CD14-positive monocyte (primary cell): ENCODE measurements at regions not wholly inside any gene's neighbourhood (a gene's known extent, or its start where the extent isn't known, plus 50 kb on each side); places are given as distances from the start of the nearest gene placed in this dataset.

ENCODE experiments used
- DNase-seq, 3 donors: peaks; one replicate each; pipeline ENCODE4 v3.0.0-alpha.2; 2011 to 2022
- H2AFZ ChIP-seq: 2 replicates; pipeline ENCODE4 v1.6.0; 2012; ENCODE audit warnings: mild to moderate bottlenecking, low read depth, low read length, inconsistent platforms; ENCODE audit not compliant: insufficient read depth, poor library complexity, severe bottlenecking
- H3K27ac ChIP-seq, 2 donors: 1 replicate in 1 of 2; 2 replicates in 1 of 2; pipeline ENCODE4 v1.5.1; 2012 to 2013; ENCODE audit warnings: low read length in 2 of 2, control low read depth in 1 of 2, inconsistent platforms in 1 of 2, low read depth in 1 of 2, mild to moderate bottlenecking in 1 of 2
- H3K27me3 ChIP-seq, 2 donors: one replicate each; pipeline versions ENCODE4 v1.6.0 to v1.6.1; 2011 to 2013; ENCODE audit warnings: low read length in 2 of 2; ENCODE audit not compliant: control insufficient read depth in 2 of 2, insufficient read depth in 2 of 2
- H3K36me3 ChIP-seq, 2 donors: replicated peaks in 1 of 2; 1 replicate in 1 of 2; 2 replicates in 1 of 2; pipeline versions ENCODE4 v1.5.1 to v1.6.1; 2012 to 2013; ENCODE audit warnings: low read length in 2 of 2, control low read depth in 1 of 2, inconsistent platforms in 1 of 2, mild to moderate bottlenecking in 1 of 2; ENCODE audit not compliant: insufficient read depth in 2 of 2, control insufficient read depth in 1 of 2
- H3K4me1 ChIP-seq, 2 donors: 1 replicate in 1 of 2; 2 replicates in 1 of 2; pipeline versions ENCODE4 v1.5.1 to v1.6.1; 2012 to 2013; ENCODE audit warnings: low read length in 2 of 2, control low read depth in 1 of 2, inconsistent platforms in 1 of 2, mild to moderate bottlenecking in 1 of 2, moderate library complexity in 1 of 2; ENCODE audit not compliant: insufficient read depth in 2 of 2, control insufficient read depth in 1 of 2
- H3K4me2 ChIP-seq: replicated peaks from 2 replicates; pipeline ENCODE3; 2012; ENCODE audit warnings: low read length, moderate library complexity, mild to moderate bottlenecking; ENCODE audit not compliant: poor library complexity, severe bottlenecking; ENCODE audit errors: extremely low read depth
- H3K4me3 ChIP-seq, 3 experiments: fragments of 200-600 bp in 1 of 3; sonication (generic) in 1 of 3; replicated peaks in 1 of 3; 1 replicate in 2 of 3; 2 replicates in 1 of 3; pipeline ENCODE4 v1.5.1; 2011 to 2013; ENCODE audit warnings: low read length in 3 of 3, mild to moderate bottlenecking in 3 of 3, control low read depth in 2 of 3, low read depth in 2 of 3, inconsistent platforms in 1 of 3, moderate library complexity in 1 of 3
- H3K79me2 ChIP-seq: 2 replicates; pipeline ENCODE4 v1.6.0; 2012; ENCODE audit warnings: mild to moderate bottlenecking, control low read depth, inconsistent platforms, low read length, moderate library complexity; ENCODE audit not compliant: insufficient read depth
- H3K9ac ChIP-seq: 2 replicates; pipeline ENCODE4 v1.6.0; 2017; ENCODE audit warnings: low read length, mild to moderate bottlenecking; ENCODE audit not compliant: insufficient read depth, poor library complexity, severe bottlenecking
- H3K9me3 ChIP-seq, 2 donors: replicated peaks in 1 of 2; 1 replicate in 1 of 2; 2 replicates in 1 of 2; pipeline versions ENCODE4 v1.5.1 to v1.6.1; 2012 to 2013; ENCODE audit warnings: low read length in 2 of 2, control low read depth in 1 of 2; ENCODE audit not compliant: control insufficient read depth in 1 of 2, insufficient read depth in 1 of 2
- H4K20me1 ChIP-seq: 2 replicates; pipeline ENCODE4 v1.6.0; 2012; ENCODE audit warnings: mild to moderate bottlenecking, low read length, control low read depth, moderate library complexity; ENCODE audit not compliant: insufficient read depth
- H3K27ac Mint-ChIP-seq, 7 donors: one replicate each; pipeline ENCODE4 v1.8.0; 2020; ENCODE audit warnings: mild to moderate bottlenecking in 7 of 7, mixed read lengths in 7 of 7, moderate library complexity in 6 of 7, inconsistent platforms in 2 of 7
- H3K27me3 Mint-ChIP-seq, 3 donors: one replicate each; pipeline ENCODE4 v1.8.0; 2021 to 2022; ENCODE audit warnings: low read depth in 3 of 3, mild to moderate bottlenecking in 3 of 3, mixed read lengths in 3 of 3, moderate library complexity in 3 of 3, inconsistent platforms in 1 of 3
- H3K36me3 Mint-ChIP-seq, 2 donors: one replicate each; pipeline ENCODE4 v1.8.0; 2020; ENCODE audit warnings: mixed read lengths in 2 of 2, inconsistent platforms in 1 of 2, mild to moderate bottlenecking in 1 of 2
- H3K4me1 Mint-ChIP-seq: one replicate; pipeline ENCODE4 v1.8.0; 2020; ENCODE audit warnings: mild to moderate bottlenecking, mixed read lengths
- H3K4me3 Mint-ChIP-seq, 2 donors: one replicate each; pipeline ENCODE4 v1.8.0; 2020; ENCODE audit warnings: mild to moderate bottlenecking in 2 of 2, mixed read lengths in 2 of 2, moderate library complexity in 1 of 2
- H3K9me3 Mint-ChIP-seq, 7 donors: one replicate each; pipeline ENCODE4 v1.8.0; 2020 to 2022; ENCODE audit warnings: mixed read lengths in 7 of 7, mild to moderate bottlenecking in 6 of 7, moderate library complexity in 6 of 7, inconsistent platforms in 2 of 7
- WGBS: methylation state at CpG from one replicate; pipeline ENCODE4 v1.1.5; 2013; ENCODE audit warnings: missing lambda C conversion rate; ENCODE audit not compliant: insufficient coverage; 5-methylcytosine and 5-hydroxymethylcytosine counted together
- intact Hi-C, 2 donors: fragments of 100-400 bp; cut with micrococcal nuclease; formaldehyde crosslinking; loops; one replicate each; pipeline versions ENCODE4 v1.15.0 to v1.15.1; 2023
- TF ChIP-seq, protein P1 (sequence below): fragments of 200-600 bp; IDR thresholded peaks from one replicate; pipeline ENCODE4 v1.8.0; 2022; ENCODE audit warnings: antibody characterized with exemption, mild to moderate bottlenecking

DNA sequence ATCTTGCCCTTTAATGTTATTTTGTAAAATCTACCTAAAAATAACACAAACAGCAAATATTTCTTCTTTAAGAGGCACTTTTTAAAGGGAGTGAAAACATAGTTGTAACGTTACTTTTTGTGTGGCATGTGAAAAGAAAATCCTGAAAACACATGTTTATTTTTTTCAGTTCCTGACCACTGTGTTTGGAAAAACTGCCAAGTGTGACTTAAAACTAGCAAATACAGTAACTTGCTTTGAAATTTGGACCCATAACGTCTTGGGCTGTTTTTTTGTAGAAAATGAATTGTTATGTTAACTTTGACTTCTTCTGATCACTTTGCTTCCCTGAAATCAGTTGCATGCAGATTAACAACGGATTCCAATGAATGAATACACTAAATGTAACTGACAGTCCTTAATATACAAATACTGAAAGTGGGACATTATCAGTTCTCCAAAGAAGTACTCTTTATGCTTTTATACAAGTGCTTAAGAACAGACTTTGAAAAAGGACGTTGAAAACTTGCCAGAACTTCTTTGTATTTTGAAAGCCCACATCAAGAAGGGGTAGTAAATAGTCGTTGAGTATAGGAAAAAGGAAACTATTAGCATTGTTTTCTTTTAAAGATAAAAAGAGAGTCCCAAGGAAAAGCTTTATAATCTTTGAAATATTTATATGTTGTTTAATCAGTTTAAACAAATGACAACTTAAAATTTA is 96.1 kb upstream of the ZEB2 start:
- no peaks in the 10 kb centered on the region for H3K79me2 ChIP-seq
- Mint-ChIP-seq H3K4me1 (peaks cover 17% of the 10 kb centered on the region), H3K9me3 (peaks cover 0 to 5% (median 3%) of the 10 kb centered on the region in 7 donors), H3K36me3 (no peaks in the 10 kb centered on the region), H3K4me3 (no peak overlapping the region), H3K27me3 (no peaks in the 10 kb centered on the region), H3K27ac (peak overlapping the region in 1 of 7 donors; percentile 33)
- no peaks in the 10 kb centered on the region for H3K27me3 ChIP-seq
- H4K20me1 ChIP-seq: no peaks in the 10 kb centered on the region
- DNase-seq: no peak
- H2AFZ ChIP-seq: peak overlapping the region; percentile 44
- H3K27ac ChIP-seq: no peak overlapping the region
- H3K36me3 ChIP-seq: no peaks in the 10 kb centered on the region
- H3K4me2 ChIP-seq: no peak overlapping the region
- intact Hi-C loops: no loop called here
- TF ChIP-seq, protein P1, sequence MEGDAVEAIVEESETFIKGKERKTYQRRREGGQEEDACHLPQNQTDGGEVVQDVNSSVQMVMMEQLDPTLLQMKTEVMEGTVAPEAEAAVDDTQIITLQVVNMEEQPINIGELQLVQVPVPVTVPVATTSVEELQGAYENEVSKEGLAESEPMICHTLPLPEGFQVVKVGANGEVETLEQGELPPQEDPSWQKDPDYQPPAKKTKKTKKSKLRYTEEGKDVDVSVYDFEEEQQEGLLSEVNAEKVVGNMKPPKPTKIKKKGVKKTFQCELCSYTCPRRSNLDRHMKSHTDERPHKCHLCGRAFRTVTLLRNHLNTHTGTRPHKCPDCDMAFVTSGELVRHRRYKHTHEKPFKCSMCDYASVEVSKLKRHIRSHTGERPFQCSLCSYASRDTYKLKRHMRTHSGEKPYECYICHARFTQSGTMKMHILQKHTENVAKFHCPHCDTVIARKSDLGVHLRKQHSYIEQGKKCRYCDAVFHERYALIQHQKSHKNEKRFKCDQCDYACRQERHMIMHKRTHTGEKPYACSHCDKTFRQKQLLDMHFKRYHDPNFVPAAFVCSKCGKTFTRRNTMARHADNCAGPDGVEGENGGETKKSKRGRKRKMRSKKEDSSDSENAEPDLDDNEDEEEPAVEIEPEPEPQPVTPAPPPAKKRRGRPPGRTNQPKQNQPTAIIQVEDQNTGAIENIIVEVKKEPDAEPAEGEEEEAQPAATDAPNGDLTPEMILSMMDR: no peak
- no peak overlapping the region for H3K9ac ChIP-seq
- H3K4me3 ChIP-seq: no peak overlapping the region
- peaks cover 0 to 3% of the 10 kb centered on the region in 2 donors for H3K9me3 ChIP-seq
- no CpG with 5 or more reads among the region's 5 CpGs for WGBS
- peaks cover 5 to 8% of the 10 kb centered on the region in 2 donors for H3K4me1 ChIP-seq

DNA sequence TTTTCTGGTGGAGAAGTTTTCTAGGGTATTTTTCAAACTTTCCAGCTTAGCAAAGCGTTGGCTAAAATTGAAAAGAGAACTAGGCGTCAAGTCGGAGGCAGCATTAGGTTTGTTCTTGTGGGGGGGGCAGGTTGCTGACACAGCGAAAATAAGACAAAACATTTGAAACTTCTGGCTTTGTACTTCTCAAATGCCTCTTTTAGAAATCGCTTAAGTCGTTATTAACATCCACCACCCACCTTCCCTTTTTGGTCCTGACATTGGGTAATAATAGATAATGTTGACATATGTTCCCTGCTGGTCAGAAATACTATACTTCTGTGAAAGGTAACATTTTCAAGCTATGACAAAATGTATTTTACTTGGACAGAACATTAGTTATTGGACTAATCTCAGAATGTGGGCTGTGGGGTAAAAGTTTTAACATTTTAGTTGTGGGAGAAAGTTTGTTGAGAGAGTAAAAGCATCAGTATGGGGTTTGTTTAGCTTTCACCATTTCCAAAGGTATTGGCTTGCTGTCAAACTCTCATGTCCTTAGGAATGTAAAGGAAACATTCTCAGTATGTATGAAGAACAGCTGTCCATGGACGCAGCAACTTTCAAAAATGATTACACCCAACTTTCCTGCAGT is 88.1 kb upstream of the ZEB2 start:
- no peaks in the 10 kb centered on the region for H3K36me3 ChIP-seq
- H3K4me3 Mint-ChIP-seq: peak overlapping the region; percentile 28 to 76
- DNase-seq: peak; percentile 80 to 85 (median 84)

More for the DNA sequence above, 88.1 kb upstream of the ZEB2 start:
- peaks cover 52% of the 10 kb centered on the region for H3K4me1 Mint-ChIP-seq
- Histone ChIP-seq H3K4me1 (peaks cover 59 to 67% of the 10 kb centered on the region in 2 donors), H4K20me1 (no peaks in the 10 kb centered on the region), H3K9me3 (no peaks in the 10 kb centered on the region), H3K4me2 (peak overlapping the region; percentile 62), H3K9ac (peak overlapping the region; percentile 55), H3K4me3 (peak overlapping the region in 1 of 3 experiments; percentile 50), H3K79me2 (no peaks in the 10 kb centered on the region), H3K27me3 (no peaks in the 10 kb centered on the region), H2AFZ (peak overlapping the region; percentile 41), H3K27ac (peak overlapping the region; percentile 92 to 96)
- intact Hi-C loops: loop anchor here in 1 of 2 donors (5.0 to 10.0 kb wide), 2 partner anchors 47 to 86 kb away; partner anchors contain the start of gene ZEB2
- WGBS: 0% methylated on average over 3 of the region's 7 CpGs
- H3K9me3 Mint-ChIP-seq: no peaks in the 10 kb centered on the region
- H3K36me3 Mint-ChIP-seq: no peaks in the 10 kb centered on the region
- peak overlapping the region; percentile 94 to 99 (median 97) for H3K27ac Mint-ChIP-seq
- no peaks in the 10 kb centered on the region for H3K27me3 Mint-ChIP-seq
- TF ChIP-seq, protein P1: no peak
